Calu3 (cell line): ENCODE measurements at regions not wholly inside any gene's neighbourhood (a gene's known extent, or its start where the extent isn't known, plus 50 kb on each side); places are given as distances from the start of the nearest gene placed in this dataset.

Experiments used
- BruUV-seq: library from RNA; stranded (reverse); fragments of 400-500 nt; replicated peaks from 2 replicates; lab custom pipeline; 2021; lab: Mats Ljungman, UMichigan
- CTCF ChIA-PET: fragments of 300-600 bp; sonication (Branson Sonifier 250); formaldehyde crosslinking; loops from one replicate; lab custom pipeline; 2022; ENCODE audit warnings: antibody characterized with exemption; lab: Charles Lee
- DNase-seq: peaks from one replicate; pipeline ENCODE4 v3.0.0; 2022
- H3K27ac Mint-ChIP-seq: one replicate; pipeline ENCODE4 v1.8.0; 2022; ENCODE audit warnings: mixed read lengths; ENCODE audit not compliant: unreplicated experiment
- H3K27me3 Mint-ChIP-seq: one replicate; pipeline ENCODE4 v1.8.0; 2022; ENCODE audit warnings: mixed read lengths; ENCODE audit not compliant: unreplicated experiment
- H3K36me3 Mint-ChIP-seq: one replicate; pipeline ENCODE4 v1.8.0; 2022; ENCODE audit warnings: mild to moderate bottlenecking, moderate library complexity, mixed read lengths; ENCODE audit not compliant: insufficient read depth, unreplicated experiment
- H3K4me1 Mint-ChIP-seq: one replicate; pipeline ENCODE4 v1.8.0; 2022; ENCODE audit warnings: mild to moderate bottlenecking, low read depth, mixed read lengths; ENCODE audit not compliant: unreplicated experiment
- H3K4me3 Mint-ChIP-seq: one replicate; pipeline ENCODE4 v1.8.0; 2022; ENCODE audit warnings: mild to moderate bottlenecking, low read depth, moderate library complexity, mixed read lengths; ENCODE audit not compliant: unreplicated experiment
- H3K9me3 Mint-ChIP-seq: one replicate; pipeline ENCODE4 v1.8.0; 2022; ENCODE audit warnings: low read depth, mixed read lengths; ENCODE audit not compliant: unreplicated experiment
- intact Hi-C: fragments of 100-400 bp; cut with micrococcal nuclease; formaldehyde crosslinking; loops from one replicate; pipeline ENCODE4 v1.10.0; 2022; ENCODE audit not compliant: unreplicated experiment
- TF ChIP-seq, protein P1 (sequence below): fragments of 200-600 bp; IDR thresholded peaks from one replicate; pipeline ENCODE4 v1.8.0; 2022; ENCODE audit warnings: antibody characterized with exemption; ENCODE audit not compliant: unreplicated experiment

DNA sequence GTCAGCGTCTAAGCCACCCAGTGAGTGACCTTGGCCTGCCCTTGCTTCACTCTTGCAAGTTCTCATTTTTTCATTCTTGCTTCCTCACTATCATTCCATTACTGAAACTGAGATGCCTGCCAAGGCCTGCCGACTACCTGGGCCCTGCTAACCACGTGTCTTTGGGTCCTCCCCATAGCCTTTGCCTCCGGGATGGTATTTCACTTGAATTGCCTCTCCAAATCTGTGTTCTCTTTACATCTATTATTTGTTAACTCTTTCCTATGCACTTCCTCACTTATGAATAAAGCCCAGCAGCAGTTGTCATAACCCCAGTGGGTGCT is 234.6 kb downstream of the SNX10 start:
- H3K27ac Mint-ChIP-seq: no peak overlapping the region
- no peaks in the 10 kb centered on the region for H3K9me3 Mint-ChIP-seq
- DNase-seq: no peak
- no peaks in the 10 kb centered on the region for H3K36me3 Mint-ChIP-seq
- no peaks in the 10 kb centered on the region for H3K27me3 Mint-ChIP-seq
- peaks cover 6% of the 10 kb centered on the region for H3K4me1 Mint-ChIP-seq
- intact Hi-C loops: no loop called here
- CTCF ChIA-PET: no interaction called here
- BruUV-seq: no TSS peak
- no peak overlapping the region for H3K4me3 Mint-ChIP-seq
- TF ChIP-seq, protein P1, sequence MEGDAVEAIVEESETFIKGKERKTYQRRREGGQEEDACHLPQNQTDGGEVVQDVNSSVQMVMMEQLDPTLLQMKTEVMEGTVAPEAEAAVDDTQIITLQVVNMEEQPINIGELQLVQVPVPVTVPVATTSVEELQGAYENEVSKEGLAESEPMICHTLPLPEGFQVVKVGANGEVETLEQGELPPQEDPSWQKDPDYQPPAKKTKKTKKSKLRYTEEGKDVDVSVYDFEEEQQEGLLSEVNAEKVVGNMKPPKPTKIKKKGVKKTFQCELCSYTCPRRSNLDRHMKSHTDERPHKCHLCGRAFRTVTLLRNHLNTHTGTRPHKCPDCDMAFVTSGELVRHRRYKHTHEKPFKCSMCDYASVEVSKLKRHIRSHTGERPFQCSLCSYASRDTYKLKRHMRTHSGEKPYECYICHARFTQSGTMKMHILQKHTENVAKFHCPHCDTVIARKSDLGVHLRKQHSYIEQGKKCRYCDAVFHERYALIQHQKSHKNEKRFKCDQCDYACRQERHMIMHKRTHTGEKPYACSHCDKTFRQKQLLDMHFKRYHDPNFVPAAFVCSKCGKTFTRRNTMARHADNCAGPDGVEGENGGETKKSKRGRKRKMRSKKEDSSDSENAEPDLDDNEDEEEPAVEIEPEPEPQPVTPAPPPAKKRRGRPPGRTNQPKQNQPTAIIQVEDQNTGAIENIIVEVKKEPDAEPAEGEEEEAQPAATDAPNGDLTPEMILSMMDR: no peak

DNA sequence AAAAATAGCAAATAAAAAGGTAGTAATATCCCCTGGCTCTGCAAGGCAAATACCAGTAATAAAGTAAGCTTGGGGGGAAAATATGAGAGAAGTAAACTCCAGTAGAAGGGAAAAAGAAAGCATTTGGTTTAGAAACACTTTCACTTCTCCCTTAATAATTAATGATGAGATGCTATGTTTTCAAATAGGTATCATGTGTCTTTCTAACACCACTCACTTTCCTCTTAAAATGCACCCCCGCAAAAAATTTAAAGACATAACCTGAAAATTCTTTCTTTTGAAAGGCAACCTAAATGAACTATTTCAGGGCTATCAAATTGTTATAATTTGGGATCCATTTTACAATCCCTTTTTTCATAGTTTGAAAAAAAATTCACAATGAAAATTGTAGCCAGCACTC is 240.3 kb downstream of the SNX10 start:
- no TSS peak for BruUV-seq
- H3K36me3 Mint-ChIP-seq: no peaks in the 10 kb centered on the region
- CTCF ChIA-PET: interaction anchor here (0.7 to 1.6 kb wide), 4 partner anchors 17 to 136 kb away, joined by 3 to 7 read pairs (median 4); no protein-coding TSS in a partner anchor
- H3K9me3 Mint-ChIP-seq: no peaks in the 10 kb centered on the region
- DNase-seq: no peak
- H3K4me3 Mint-ChIP-seq: peak overlapping the region; percentile 11
- peak overlapping the region; percentile 46 for H3K27ac Mint-ChIP-seq
- H3K4me1 Mint-ChIP-seq: peaks cover 26% of the 10 kb centered on the region
- H3K27me3 Mint-ChIP-seq: no peaks in the 10 kb centered on the region
- intact Hi-C loops: no loop called here
- TF ChIP-seq, protein P1: no peak

DNA sequence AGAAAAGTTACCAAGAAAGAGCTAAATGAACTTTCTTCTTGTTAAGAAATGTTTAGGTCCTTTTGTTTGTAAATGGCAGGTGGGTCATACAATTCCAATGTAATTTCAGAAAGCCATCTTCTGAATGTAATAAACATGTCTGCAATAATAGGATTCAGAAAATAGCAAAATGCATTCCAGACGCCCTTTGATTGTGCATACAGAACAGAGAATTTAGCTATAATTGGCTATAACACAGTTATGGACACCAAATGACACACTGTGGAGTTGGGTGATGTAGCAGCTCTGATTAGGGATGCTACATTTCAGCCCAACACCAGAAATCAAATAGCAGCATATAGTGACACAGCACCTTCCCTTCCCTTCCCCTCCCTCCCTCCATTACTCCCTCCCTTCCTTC is 240.8 kb downstream of the SNX10 start:
- no TSS peak for BruUV-seq
- no peaks in the 10 kb centered on the region for H3K36me3 Mint-ChIP-seq
- TF ChIP-seq, protein P1: no peak
- H3K9me3 Mint-ChIP-seq: no peaks in the 10 kb centered on the region
- H3K27me3 Mint-ChIP-seq: no peaks in the 10 kb centered on the region
- intact Hi-C loops: no loop called here
- H3K4me1 Mint-ChIP-seq: peaks cover 30% of the 10 kb centered on the region
- H3K27ac Mint-ChIP-seq: peak overlapping the region; percentile 46
- H3K4me3 Mint-ChIP-seq: peak overlapping the region; percentile 11
- no peak for DNase-seq
- CTCF ChIA-PET: interaction anchor here (0.7 to 1.6 kb wide), 4 partner anchors 17 to 135 kb away, joined by 3 to 7 read pairs (median 4); no protein-coding TSS in a partner anchor

DNA sequence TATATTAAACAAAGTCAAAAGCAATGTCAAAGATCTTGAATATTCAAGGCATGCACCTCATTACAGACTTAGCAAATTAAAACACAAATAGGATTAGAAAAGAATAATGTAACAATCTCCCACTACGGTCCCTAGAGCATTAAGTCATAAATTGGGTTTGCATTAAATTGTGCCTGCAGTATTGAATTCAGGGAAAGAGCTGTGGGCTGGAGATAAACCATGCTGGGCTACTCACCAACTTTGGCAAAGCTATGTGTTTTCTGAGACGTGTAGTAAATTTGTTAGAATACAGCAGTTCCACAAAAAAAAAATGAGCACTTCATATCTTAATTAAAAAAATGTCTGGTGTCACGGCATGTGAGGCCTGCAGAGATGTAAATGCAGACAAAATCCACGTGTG is 241.6 kb downstream of the SNX10 start:
- TF ChIP-seq, protein P1: no peak
- Mint-ChIP-seq H3K4me1 (peaks cover 37% of the 10 kb centered on the region), H3K4me3 (no peak overlapping the region), H3K36me3 (no peaks in the 10 kb centered on the region), H3K27me3 (no peaks in the 10 kb centered on the region), H3K9me3 (no peaks in the 10 kb centered on the region), H3K27ac (no peak overlapping the region)
- CTCF ChIA-PET: interaction anchor here (1.4 kb wide), 1 partner anchor 18 kb away, joined by 7 read pairs; no protein-coding TSS in a partner anchor
- no peak for DNase-seq
- intact Hi-C loops: no loop called here
- no TSS peak for BruUV-seq
